ENCODE measurements at regions not wholly inside any gene's neighbourhood (a gene's known extent, or its start where the extent isn't known, plus 50 kb on each side); places are given as distances from the start of the nearest gene placed in this dataset.

GRCh38 chr11:131109257-131109656 lies 193.0 kb upstream of the SNX19 start:
- Histone ChIP-seq H3K36me3 (ENCODE audit: control insufficient read depth in 5 of 5, insufficient read depth in 5 of 5, low read length in 5 of 5) (no peaks in the 10 kb centered on the region), H3K27ac (ENCODE audit: low read depth, low read length) (no peak overlapping the region), H3K9me3 (ENCODE audit: control insufficient read depth in 5 of 5, low read length in 5 of 5) (peaks cover 0 to 16% (median 11%) of the 10 kb centered on the region in 5 donors), H3K4me1 (ENCODE audit: control insufficient read depth in 5 of 5, insufficient read depth in 5 of 5, low read length in 5 of 5) (peaks cover 0 to 4% (median 0%) of the 10 kb centered on the region in 5 donors), H3K9ac (ENCODE audit: low read length in 5 of 5) (no peak overlapping the region), H3K27me3 (ENCODE audit: control insufficient read depth in 5 of 5, insufficient read depth in 4 of 5, low read length in 5 of 5) (peaks cover 0 to 5% (median 0%) of the 10 kb centered on the region in 5 donors), H3K4me3 (ENCODE audit: low read depth in 1 of 5, low read length in 5 of 5) (no peak overlapping the region)

- H3K9ac ChIP-seq (ENCODE audit: low read length in 5 of 5) = no peak overlapping the region
- peaks cover 0 to 5% (median 0%) of the 10 kb centered on the region in 5 donors for H3K27me3 ChIP-seq (ENCODE audit: control insufficient read depth in 5 of 5, insufficient read depth in 4 of 5, low read length in 5 of 5)
- no peak overlapping the region for H3K4me3 ChIP-seq (ENCODE audit: low read depth in 1 of 5, low read length in 5 of 5)
- no peak overlapping the region for H3K27ac ChIP-seq (ENCODE audit: low read depth, low read length)
- peaks cover 0 to 16% (median 11%) of the 10 kb centered on the region in 5 donors for H3K9me3 ChIP-seq (ENCODE audit: control insufficient read depth in 5 of 5, low read length in 5 of 5)
- peaks cover 0 to 4% (median 0%) of the 10 kb centered on the region in 5 donors for H3K4me1 ChIP-seq (ENCODE audit: control insufficient read depth in 5 of 5, insufficient read depth in 5 of 5, low read length in 5 of 5)
- H3K36me3 ChIP-seq (ENCODE audit: control insufficient read depth in 5 of 5, insufficient read depth in 5 of 5, low read length in 5 of 5) = no peaks in the 10 kb centered on the region
Observed at GRCh38 chr11:131109790-131110189, 193.5 kb upstream of the SNX19 start.

GRCh38 chr11:131111775-131112174 lies 195.5 kb upstream of the SNX19 start:
- H3K4me3 ChIP-seq (ENCODE audit: low read depth in 1 of 5, low read length in 5 of 5) = no peak overlapping the region
- peaks cover 0 to 4% (median 0%) of the 10 kb centered on the region in 5 donors for H3K4me1 ChIP-seq (ENCODE audit: control insufficient read depth in 5 of 5, insufficient read depth in 5 of 5, low read length in 5 of 5)

GRCh38 chr11:131118247-131118646 lies 202.0 kb upstream of the SNX19 start:
- Histone ChIP-seq H3K27ac (ENCODE audit: low read depth, low read length) (no peak overlapping the region), H3K36me3 (ENCODE audit: control insufficient read depth in 5 of 5, insufficient read depth in 5 of 5, low read length in 5 of 5) (no peaks in the 10 kb centered on the region), H3K4me1 (ENCODE audit: control insufficient read depth in 5 of 5, insufficient read depth in 5 of 5, low read length in 5 of 5) (no peaks in the 10 kb centered on the region), H3K9me3 (ENCODE audit: control insufficient read depth in 5 of 5, low read length in 5 of 5) (no peaks in the 10 kb centered on the region), H3K9ac (ENCODE audit: low read length in 5 of 5) (no peak overlapping the region), H3K4me3 (ENCODE audit: low read depth in 1 of 5, low read length in 5 of 5) (no peak overlapping the region), H3K27me3 (ENCODE audit: control insufficient read depth in 5 of 5, insufficient read depth in 4 of 5, low read length in 5 of 5) (peaks cover 0 to 2% (median 0%) of the 10 kb centered on the region in 5 donors)

More at GRCh38 chr11:131111775-131112174, 195.5 kb upstream of the SNX19 start:
- no peaks in the 10 kb centered on the region for H3K36me3 ChIP-seq (ENCODE audit: control insufficient read depth in 5 of 5, insufficient read depth in 5 of 5, low read length in 5 of 5)
- H3K27me3 ChIP-seq (ENCODE audit: control insufficient read depth in 5 of 5, insufficient read depth in 4 of 5, low read length in 5 of 5) = peaks cover 0 to 3% (median 0%) of the 10 kb centered on the region in 5 donors
- H3K27ac ChIP-seq (ENCODE audit: low read depth, low read length) = no peak overlapping the region
- no peak overlapping the region for H3K9ac ChIP-seq (ENCODE audit: low read length in 5 of 5)
- H3K9me3 ChIP-seq (ENCODE audit: control insufficient read depth in 5 of 5, low read length in 5 of 5) = peaks cover 0 to 16% (median 11%) of the 10 kb centered on the region in 5 donors

- peaks cover 0 to 8% (median 0%) of the 10 kb centered on the region in 5 donors for H3K9me3 ChIP-seq (ENCODE audit: control insufficient read depth in 5 of 5, low read length in 5 of 5)
Observed at GRCh38 chr11:131121426-131122333, 205.4 kb upstream of the SNX19 start.

GRCh38 chr11:131122448-131122847 lies 206.2 kb upstream of the SNX19 start:
- Histone ChIP-seq H3K9me3 (ENCODE audit: control insufficient read depth in 5 of 5, low read length in 5 of 5) (peaks cover 0 to 16% (median 8%) of the 10 kb centered on the region in 5 donors), H3K27ac (ENCODE audit: low read depth, low read length) (no peak overlapping the region), H3K9ac (ENCODE audit: low read length in 5 of 5) (no peak overlapping the region), H3K4me3 (ENCODE audit: low read depth in 1 of 5, low read length in 5 of 5) (no peak overlapping the region), H3K36me3 (ENCODE audit: control insufficient read depth in 5 of 5, insufficient read depth in 5 of 5, low read length in 5 of 5) (no peaks in the 10 kb centered on the region), H3K27me3 (ENCODE audit: control insufficient read depth in 5 of 5, insufficient read depth in 4 of 5, low read length in 5 of 5) (no peaks in the 10 kb centered on the region), H3K4me1 (ENCODE audit: control insufficient read depth in 5 of 5, insufficient read depth in 5 of 5, low read length in 5 of 5) (no peaks in the 10 kb centered on the region)

More at GRCh38 chr11:131121426-131122333, 205.4 kb upstream of the SNX19 start:
- H3K27ac ChIP-seq (ENCODE audit: low read depth, low read length) = no peak overlapping the region
- H3K4me3 ChIP-seq (ENCODE audit: low read depth in 1 of 5, low read length in 5 of 5) = no peak overlapping the region
- no peaks in the 10 kb centered on the region for H3K27me3 ChIP-seq (ENCODE audit: control insufficient read depth in 5 of 5, insufficient read depth in 4 of 5, low read length in 5 of 5)
- H3K9ac ChIP-seq (ENCODE audit: low read length in 5 of 5) = no peak overlapping the region
- no peaks in the 10 kb centered on the region for H3K4me1 ChIP-seq (ENCODE audit: control insufficient read depth in 5 of 5, insufficient read depth in 5 of 5, low read length in 5 of 5)
- no peaks in the 10 kb centered on the region for H3K36me3 ChIP-seq (ENCODE audit: control insufficient read depth in 5 of 5, insufficient read depth in 5 of 5, low read length in 5 of 5)

GRCh38 chr11:131129474-131129873 lies 213.2 kb upstream of the SNX19 start:
- Histone ChIP-seq H3K27me3 (ENCODE audit: control insufficient read depth in 5 of 5, insufficient read depth in 4 of 5, low read length in 5 of 5) (no peaks in the 10 kb centered on the region), H3K4me3 (ENCODE audit: low read depth in 1 of 5, low read length in 5 of 5) (no peak overlapping the region), H3K9me3 (ENCODE audit: control insufficient read depth in 5 of 5, low read length in 5 of 5) (peaks cover 10 to 30% (median 18%) of the 10 kb centered on the region in 5 donors), H3K27ac (ENCODE audit: low read depth, low read length) (no peak overlapping the region), H3K9ac (ENCODE audit: low read length in 5 of 5) (no peak overlapping the region), H3K4me1 (ENCODE audit: control insufficient read depth in 5 of 5, insufficient read depth in 5 of 5, low read length in 5 of 5) (no peaks in the 10 kb centered on the region), H3K36me3 (ENCODE audit: control insufficient read depth in 5 of 5, insufficient read depth in 5 of 5, low read length in 5 of 5) (no peaks in the 10 kb centered on the region)

- H3K4me1 ChIP-seq (ENCODE audit: control insufficient read depth in 5 of 5, insufficient read depth in 5 of 5, low read length in 5 of 5) = no peaks in the 10 kb centered on the region
- no peaks in the 10 kb centered on the region for H3K36me3 ChIP-seq (ENCODE audit: control insufficient read depth in 5 of 5, insufficient read depth in 5 of 5, low read length in 5 of 5)
- H3K4me3 ChIP-seq (ENCODE audit: low read depth in 1 of 5, low read length in 5 of 5) = no peak overlapping the region
- H3K27ac ChIP-seq (ENCODE audit: low read depth, low read length) = no peak overlapping the region
- no peak overlapping the region for H3K9ac ChIP-seq (ENCODE audit: low read length in 5 of 5)
- H3K27me3 ChIP-seq (ENCODE audit: control insufficient read depth in 5 of 5, insufficient read depth in 4 of 5, low read length in 5 of 5) = no peaks in the 10 kb centered on the region
- H3K9me3 ChIP-seq (ENCODE audit: control insufficient read depth in 5 of 5, low read length in 5 of 5) = no peaks in the 10 kb centered on the region
Observed at GRCh38 chr11:131135611-131136010, 219.3 kb upstream of the SNX19 start.

GRCh38 chr11:131136486-131136885 lies 220.2 kb upstream of the SNX19 start:
- Histone ChIP-seq H3K4me1 (ENCODE audit: control insufficient read depth in 5 of 5, insufficient read depth in 5 of 5, low read length in 5 of 5) (no peaks in the 10 kb centered on the region), H3K27me3 (ENCODE audit: control insufficient read depth in 5 of 5, insufficient read depth in 4 of 5, low read length in 5 of 5) (no peaks in the 10 kb centered on the region), H3K9me3 (ENCODE audit: control insufficient read depth in 5 of 5, low read length in 5 of 5) (no peaks in the 10 kb centered on the region), H3K27ac (ENCODE audit: low read depth, low read length) (no peak overlapping the region), H3K4me3 (ENCODE audit: low read depth in 1 of 5, low read length in 5 of 5) (no peak overlapping the region), H3K36me3 (ENCODE audit: control insufficient read depth in 5 of 5, insufficient read depth in 5 of 5, low read length in 5 of 5) (no peaks in the 10 kb centered on the region), H3K9ac (ENCODE audit: low read length in 5 of 5) (no peak overlapping the region)

- Histone ChIP-seq H3K9ac (ENCODE audit: low read length in 5 of 5) (no peak overlapping the region), H3K9me3 (ENCODE audit: control insufficient read depth in 5 of 5, low read length in 5 of 5) (no peaks in the 10 kb centered on the region), H3K4me1 (ENCODE audit: control insufficient read depth in 5 of 5, insufficient read depth in 5 of 5, low read length in 5 of 5) (no peaks in the 10 kb centered on the region), H3K27me3 (ENCODE audit: control insufficient read depth in 5 of 5, insufficient read depth in 4 of 5, low read length in 5 of 5) (no peaks in the 10 kb centered on the region), H3K4me3 (ENCODE audit: low read depth in 1 of 5, low read length in 5 of 5) (no peak overlapping the region), H3K36me3 (ENCODE audit: control insufficient read depth in 5 of 5, insufficient read depth in 5 of 5, low read length in 5 of 5) (no peaks in the 10 kb centered on the region), H3K27ac (ENCODE audit: low read depth, low read length) (no peak overlapping the region)
Observed at GRCh38 chr11:131137046-131137445, 220.8 kb upstream of the SNX19 start.

All from subcutaneous abdominal adipose tissue (tissue), 5 donors.